H9 (cell line): ENCODE measurements at regions not wholly inside any gene's neighbourhood (a gene's known extent, or its start where the extent isn't known, plus 50 kb on each side); places are given as distances from the start of the nearest gene placed in this dataset.

Experiments used
- DNase-seq: peaks from one replicate; pipeline ENCODE4 v3.0.0-alpha.2; 2017
- H2AFZ ChIP-seq: one replicate; pipeline ENCODE4 v1.6.1; 2013; ENCODE audit warnings: mild to moderate bottlenecking, low read length, control low read depth, moderate library complexity
- H2AK5ac ChIP-seq: 2 replicates; pipeline ENCODE4 v1.6.1; 2013; ENCODE audit warnings: low read length, control low read depth, mixed read lengths; ENCODE audit not compliant: insufficient read length
- H2BK120ac ChIP-seq: one replicate; pipeline ENCODE4 v1.6.1; 2013; ENCODE audit warnings: low read depth, mild to moderate bottlenecking, low read length, control low read depth, inconsistent platforms; ENCODE audit not compliant: poor library complexity, severe bottlenecking
- H2BK12ac ChIP-seq: 2 replicates; pipeline ENCODE4 v1.6.1; 2013; ENCODE audit warnings: low read length, control low read depth, mixed read lengths, low read depth; ENCODE audit not compliant: insufficient read length
- H2BK15ac ChIP-seq: 2 replicates; pipeline ENCODE4 v1.6.1; 2013; ENCODE audit warnings: low read depth, low read length, control low read depth
- H2BK20ac ChIP-seq: one replicate; pipeline ENCODE4 v1.6.1; 2013; ENCODE audit warnings: low read depth, mild to moderate bottlenecking, low read length, control low read depth, inconsistent platforms; ENCODE audit not compliant: poor library complexity, severe bottlenecking
- H2BK5ac ChIP-seq: 2 replicates; pipeline ENCODE4 v1.6.1; 2013; ENCODE audit warnings: low read length, control low read depth, mixed read lengths; ENCODE audit not compliant: insufficient read length
- H3K14ac ChIP-seq: 2 replicates; pipeline ENCODE4 v1.6.1; 2013; ENCODE audit warnings: low read length, control low read depth; ENCODE audit not compliant: insufficient read depth
- H3K18ac ChIP-seq: 2 replicates; pipeline ENCODE4 v1.6.1; 2013; ENCODE audit warnings: low read depth, mild to moderate bottlenecking, mixed read lengths, low read length, control low read depth; ENCODE audit not compliant: insufficient read length
- H3K23ac ChIP-seq: 2 replicates; pipeline ENCODE4 v1.6.1; 2013; ENCODE audit warnings: low read length, control low read depth, mixed read lengths, low read depth; ENCODE audit not compliant: insufficient read length
- H3K23me2 ChIP-seq: 2 replicates; pipeline ENCODE4 v1.6.1; 2013; ENCODE audit warnings: low read depth, mild to moderate bottlenecking, mixed read lengths, low read length, control low read depth; ENCODE audit not compliant: insufficient read length, poor library complexity, severe bottlenecking
- H3K27ac ChIP-seq: 2 replicates; pipeline ENCODE4 v1.5.1; 2013; ENCODE audit warnings: low read length, control low read depth, mixed read lengths, low read depth; ENCODE audit not compliant: insufficient read length
- H3K27me3 ChIP-seq: 2 replicates; pipeline ENCODE4 v1.6.1; 2013; ENCODE audit warnings: low read length, control low read depth, inconsistent platforms; ENCODE audit not compliant: insufficient read depth
- H3K4ac ChIP-seq: 2 replicates; pipeline ENCODE4 v1.6.1; 2013; ENCODE audit warnings: low read depth, mild to moderate bottlenecking, control low read depth, inconsistent platforms, low read length, moderate library complexity
- H3K4me1 ChIP-seq: 2 replicates; pipeline ENCODE4 v1.6.1; 2013; ENCODE audit warnings: low read length, control low read depth, inconsistent platforms; ENCODE audit not compliant: insufficient read depth
- H3K4me2 ChIP-seq: 2 replicates; pipeline ENCODE4 v1.6.1; 2013; ENCODE audit warnings: low read length, control low read depth, mixed read lengths; ENCODE audit not compliant: insufficient read length, insufficient read depth
- H3K56ac ChIP-seq: 2 replicates; pipeline ENCODE4 v1.6.1; 2013; ENCODE audit warnings: low read depth, mild to moderate bottlenecking, mixed read lengths, low read length, control low read depth; ENCODE audit not compliant: insufficient read length
- H3K79me1 ChIP-seq: 2 replicates; pipeline ENCODE4 v1.6.1; 2013; ENCODE audit warnings: low read depth, mild to moderate bottlenecking, moderate library complexity, low read length, control low read depth, inconsistent platforms; ENCODE audit not compliant: insufficient read depth, poor library complexity, severe bottlenecking
- H3K79me2 ChIP-seq: 2 replicates; pipeline ENCODE4 v1.6.1; 2013; ENCODE audit warnings: low read length, control low read depth, inconsistent platforms; ENCODE audit not compliant: insufficient read depth
- H3K9ac ChIP-seq: 2 replicates; pipeline ENCODE4 v1.6.1; 2013; ENCODE audit warnings: low read length, control low read depth, mixed read lengths; ENCODE audit not compliant: insufficient read length; ENCODE audit errors: extremely low read depth
- H3K9me3 ChIP-seq: one replicate; pipeline ENCODE4 v1.6.1; 2013; ENCODE audit warnings: low read depth, low read length, inconsistent platforms; ENCODE audit not compliant: control insufficient read depth
- H3T11ph ChIP-seq: one replicate; pipeline ENCODE4 v1.6.1; 2013; ENCODE audit warnings: mild to moderate bottlenecking, low read length, control low read depth, inconsistent platforms
- H4K20me1 ChIP-seq: one replicate; pipeline ENCODE4 v1.6.1; 2013; ENCODE audit not compliant: control insufficient read depth, insufficient read length, insufficient read depth
- H4K5ac ChIP-seq: 2 replicates; pipeline ENCODE4 v1.6.1; 2013; ENCODE audit warnings: low read depth, mild to moderate bottlenecking, mixed read lengths, low read length, control low read depth; ENCODE audit not compliant: insufficient read length
- H4K8ac ChIP-seq: replicated peaks from 2 replicates; pipeline ENCODE4 v1.6.1; 2013; ENCODE audit warnings: low read length, control low read depth, mixed read lengths, low read depth; ENCODE audit not compliant: insufficient read length
- H4K91ac ChIP-seq: 2 replicates; pipeline ENCODE4 v1.6.1; 2013; ENCODE audit warnings: low read depth, mild to moderate bottlenecking, moderate library complexity, mixed read lengths, low read length, control low read depth; ENCODE audit not compliant: insufficient read length
- H3K27ac Mint-ChIP-seq, 3 experiments: 2 replicates in 2 of 3; 3 replicates in 1 of 3; pipeline ENCODE4 v1.8.0; 2020 to 2021; ENCODE audit warnings: mixed read lengths in 3 of 3, mild to moderate bottlenecking in 1 of 3, moderate library complexity in 1 of 3
- H3K27me3 Mint-ChIP-seq: 2 replicates; pipeline ENCODE4 v1.8.0; 2021; ENCODE audit warnings: low read depth, mild to moderate bottlenecking, moderate library complexity, mixed read lengths
- H3K36me3 Mint-ChIP-seq, 3 experiments: 2 replicates in 2 of 3; 3 replicates in 1 of 3; pipeline ENCODE4 v1.8.0; 2020 to 2021; ENCODE audit warnings: low read depth in 3 of 3, mixed read lengths in 3 of 3; ENCODE audit not compliant: insufficient read depth in 1 of 3
- H3K4me1 Mint-ChIP-seq, 2 experiments: 2 replicates each; pipeline ENCODE4 v1.8.0; 2020; ENCODE audit warnings: mixed read lengths in 2 of 2
- H3K4me3 Mint-ChIP-seq, 2 experiments: 2 replicates in 1 of 2; 3 replicates in 1 of 2; pipeline ENCODE4 v1.8.0; 2020 to 2021; ENCODE audit warnings: mild to moderate bottlenecking in 2 of 2, mixed read lengths in 2 of 2, moderate library complexity in 1 of 2
- H3K9me3 Mint-ChIP-seq, 2 experiments: 2 replicates in 1 of 2; 3 replicates in 1 of 2; pipeline ENCODE4 v1.8.0; 2020; ENCODE audit warnings: mild to moderate bottlenecking in 2 of 2, mixed read lengths in 2 of 2, moderate library complexity in 1 of 2
- WGBS: extraction: QIAGEN DNeasy Blood & Tissue Kit; methylation state at CpG from one replicate; pipeline ENCODE4 v1.1.7; 2013; ENCODE audit warnings: missing lambda C conversion rate, low lambda C conversion rate, mixed read lengths; ENCODE audit not compliant: insufficient read length; ENCODE audit errors: extremely low coverage; 5-methylcytosine and 5-hydroxymethylcytosine counted together
- TF ChIP-seq, protein P1 (sequence below): fragments of 200-600 bp; sonication (generic); conservative IDR thresholded peaks from 3 replicates; pipeline ENCODE4 v1.8.0; 2021; ENCODE audit warnings: antibody characterized with exemption, mild to moderate bottlenecking

DNA sequence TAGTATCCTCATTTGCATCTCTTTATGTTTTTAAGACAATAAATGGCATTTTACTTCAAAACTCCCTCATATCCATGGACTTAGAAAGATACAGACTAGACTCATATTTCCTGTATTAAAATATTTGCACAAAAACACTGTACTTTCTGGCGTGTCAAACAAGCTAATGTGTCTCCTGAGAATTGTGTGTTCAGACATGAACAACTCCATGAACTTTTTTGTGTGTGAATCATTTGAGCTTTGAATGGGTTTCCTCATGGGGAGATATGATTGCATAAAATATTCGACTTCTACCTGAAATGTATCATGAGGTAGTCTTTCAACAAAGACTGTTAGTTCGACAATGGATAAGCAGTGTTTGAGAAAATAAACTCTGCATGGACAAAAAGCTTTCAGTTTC lies 58.8 kb downstream of the TMEM30B start:
- no peak overlapping the region for H3T11ph ChIP-seq
- no peaks in the 10 kb centered on the region for H3K27me3 ChIP-seq
- H3K27ac ChIP-seq = no peak overlapping the region
- H2BK120ac ChIP-seq = no peak overlapping the region
- no peaks in the 10 kb centered on the region for H3K23me2 ChIP-seq
- no peak overlapping the region for H3K18ac ChIP-seq
- H3K4me2 ChIP-seq = no peak overlapping the region
- no peak overlapping the region for H2BK12ac ChIP-seq
- H3K4me1 ChIP-seq = no peaks in the 10 kb centered on the region; the same call in 1 of the 2 replicates
- no peak overlapping the region for H3K23ac ChIP-seq
- no peak overlapping the region for H3K9ac ChIP-seq
- Mint-ChIP-seq H3K4me3 (no peak overlapping the region), H3K36me3 (no peaks in the 10 kb centered on the region), H3K27ac (no peak overlapping the region), H3K27me3 (no peaks in the 10 kb centered on the region), H3K9me3 (no peaks in the 10 kb centered on the region), H3K4me1 (peaks cover 24 to 25% of the 10 kb centered on the region in 2 experiments)
- TF ChIP-seq, protein P1, sequence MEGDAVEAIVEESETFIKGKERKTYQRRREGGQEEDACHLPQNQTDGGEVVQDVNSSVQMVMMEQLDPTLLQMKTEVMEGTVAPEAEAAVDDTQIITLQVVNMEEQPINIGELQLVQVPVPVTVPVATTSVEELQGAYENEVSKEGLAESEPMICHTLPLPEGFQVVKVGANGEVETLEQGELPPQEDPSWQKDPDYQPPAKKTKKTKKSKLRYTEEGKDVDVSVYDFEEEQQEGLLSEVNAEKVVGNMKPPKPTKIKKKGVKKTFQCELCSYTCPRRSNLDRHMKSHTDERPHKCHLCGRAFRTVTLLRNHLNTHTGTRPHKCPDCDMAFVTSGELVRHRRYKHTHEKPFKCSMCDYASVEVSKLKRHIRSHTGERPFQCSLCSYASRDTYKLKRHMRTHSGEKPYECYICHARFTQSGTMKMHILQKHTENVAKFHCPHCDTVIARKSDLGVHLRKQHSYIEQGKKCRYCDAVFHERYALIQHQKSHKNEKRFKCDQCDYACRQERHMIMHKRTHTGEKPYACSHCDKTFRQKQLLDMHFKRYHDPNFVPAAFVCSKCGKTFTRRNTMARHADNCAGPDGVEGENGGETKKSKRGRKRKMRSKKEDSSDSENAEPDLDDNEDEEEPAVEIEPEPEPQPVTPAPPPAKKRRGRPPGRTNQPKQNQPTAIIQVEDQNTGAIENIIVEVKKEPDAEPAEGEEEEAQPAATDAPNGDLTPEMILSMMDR = no peak
- no peak overlapping the region for H2BK5ac ChIP-seq
- H3K4ac ChIP-seq = no peak overlapping the region
- no peaks in the 10 kb centered on the region for H3K79me1 ChIP-seq
- WGBS = no CpG with 5 or more reads among the region's 3 CpGs
- no peak overlapping the region for H4K91ac ChIP-seq
- no peak overlapping the region for H2AFZ ChIP-seq
- H2AK5ac ChIP-seq = no peak overlapping the region
- DNase-seq = no peak
- H3K79me2 ChIP-seq = no peaks in the 10 kb centered on the region
- no peak overlapping the region for H2BK20ac ChIP-seq
- H3K9me3 ChIP-seq = no peaks in the 10 kb centered on the region
- no peak overlapping the region for H4K5ac ChIP-seq
- H3K14ac ChIP-seq = no peak overlapping the region
- H4K20me1 ChIP-seq = no peaks in the 10 kb centered on the region
- H4K8ac ChIP-seq = no peak overlapping the region
- H3K56ac ChIP-seq = no peak overlapping the region
- H2BK15ac ChIP-seq = no peak overlapping the region
